ENCODE measurements at regions not wholly inside any gene's neighbourhood (a gene's known extent, or its start where the extent isn't known, plus 50 kb on each side); places are given as distances from the start of the nearest gene placed in this dataset.

GRCh38 chr2:107740300-107740699 lies 86.4 kb upstream of the RGPD4 start:
- TF ChIP-seq EGR1 (conservative IDR thresholded peaks at IDR 0.05) (no peak), SRF (CRISPR knock-in tag; IDR thresholded peaks at IDR 0.05) (no peak), REST (IDR thresholded peaks at IDR 0.05; ENCODE audit: borderline replicate concordance) (no peak), REST (CRISPR knock-in tag; IDR thresholded peaks at IDR 0.05; ENCODE audit: low read depth) (no peak)

Data from K562 (cell line).